ENCODE measurements at regions not wholly inside any gene's neighbourhood (a gene's known extent, or its start where the extent isn't known, plus 50 kb on each side); places are given as distances from the start of the nearest gene placed in this dataset.

DNA sequence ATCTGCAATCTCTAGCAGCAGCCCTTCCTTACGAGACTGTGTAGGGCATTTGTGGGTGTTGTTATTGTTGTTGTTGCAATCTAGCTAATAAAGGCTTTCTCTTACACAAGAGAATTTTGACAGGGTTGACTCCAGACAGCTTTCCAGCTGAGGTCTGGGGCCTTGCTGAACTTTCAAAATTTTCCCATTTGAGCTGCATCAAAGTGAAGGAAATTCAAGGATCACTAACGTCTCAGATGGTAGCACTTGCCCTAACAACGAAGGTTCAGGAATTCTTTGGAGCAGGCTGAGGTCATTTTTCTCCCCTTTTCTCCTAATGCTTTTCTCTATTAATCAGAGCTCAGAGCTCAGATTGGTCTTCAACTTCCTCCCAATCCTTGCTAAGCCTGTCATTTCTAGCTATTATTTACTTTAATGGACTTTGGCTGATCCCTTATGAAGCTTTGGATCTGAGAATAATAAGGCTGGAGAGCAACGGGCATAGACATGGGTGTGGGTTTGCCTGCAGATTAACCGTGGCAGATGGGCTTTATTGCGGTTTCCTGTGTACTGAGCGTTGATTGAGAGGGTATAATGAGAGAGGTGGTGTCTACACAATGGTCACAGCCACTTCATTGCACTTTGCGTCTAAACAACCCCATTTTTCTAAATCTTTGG lies 614.0 kb upstream of the AGTR1 start:
- no TSS peak for BruUV-seq (replicated peaks)
- DNase-seq (ENCODE audit: low read depth, low spot score) (no peak), ATAC-seq (no peak)
- Histone ChIP-seq H3K9me3 (ENCODE audit: control insufficient read depth, insufficient read depth, low read depth, low read length) (no peaks in the 10 kb centered on the region), H3K27me3 (ENCODE audit: control insufficient read depth, insufficient read depth, low read length) (no peaks in the 10 kb centered on the region), H3K27ac (ENCODE audit: low read length) (no peak overlapping the region), H3K4me1 (ENCODE audit: control insufficient read depth, insufficient read depth, low read length) (no peaks in the 10 kb centered on the region), H3K4me3 (ENCODE audit: low read depth in 2 of 2, low read length in 2 of 2) (no peak overlapping the region), H3K36me3 (ENCODE audit: control insufficient read depth, insufficient read depth, low read length) (no peaks in the 10 kb centered on the region)
- intact Hi-C loops (cut with micrococcal nuclease; ENCODE audit: unreplicated experiment), result loop anchor here (10.0 kb wide), 1 partner anchor 281 kb away; no protein-coding TSS in a partner anchor
- POLR2A ChIA-PET, result interaction anchor here (0.6 kb wide), 1 partner anchor 11 kb away, joined by 3 read pairs; no protein-coding TSS in a partner anchor
- TF ChIP-seq SIN3A (IDR thresholded peaks at IDR 0.05; ENCODE audit: borderline replicate concordance, insufficient read depth, low read depth, low read length), result no peak
- no peak for TF ChIP-seq CTCF (IDR thresholded peaks at IDR 0.05)
- TF ChIP-seq POLR2AphosphoS5 (IDR thresholded peaks at IDR 0.05; ENCODE audit: low read depth, low read length), result no peak
- no peak for TF ChIP-seq TCF7L2 (IDR thresholded peaks at IDR 0.05; ENCODE audit: low read depth, low read length)
- no peak for TF ChIP-seq REST (IDR thresholded peaks at IDR 0.05; ENCODE audit: insufficient read depth in 1 of 2, low read depth in 2 of 2, low read length in 1 of 2)
- in situ Hi-C loops (cut with HindIII; ENCODE audit: low pct_unique_long_range_greater_than_20kb, low sequenced_read_pairs), result no loop called here
- CTCF ChIA-PET, result interaction anchor here (0.6 kb wide), 1 partner anchor 872 kb away, joined by 6 read pairs; no protein-coding TSS in a partner anchor

- DNase-seq (ENCODE audit: low read depth, low spot score) (no peak), ATAC-seq (no peak)
- in situ Hi-C loops (cut with HindIII; ENCODE audit: low pct_unique_long_range_greater_than_20kb, low sequenced_read_pairs), result no loop called here
- CTCF ChIA-PET, result interaction anchor here (0.6 kb wide), 1 partner anchor 37 kb away, joined by 3 read pairs; no protein-coding TSS in a partner anchor
- no peak overlapping the region for H3K27ac ChIP-seq (ENCODE audit: low read length)
- no peak overlapping the region for H3K4me3 ChIP-seq (ENCODE audit: low read depth in 2 of 2, low read length in 2 of 2)
- TF ChIP-seq CTCF (IDR thresholded peaks at IDR 0.05) (no peak), POLR2AphosphoS5 (IDR thresholded peaks at IDR 0.05; ENCODE audit: low read depth, low read length) (no peak), SIN3A (IDR thresholded peaks at IDR 0.05; ENCODE audit: borderline replicate concordance, insufficient read depth, low read depth, low read length) (no peak), TCF7L2 (IDR thresholded peaks at IDR 0.05; ENCODE audit: low read depth, low read length) (no peak), REST (IDR thresholded peaks at IDR 0.05; ENCODE audit: insufficient read depth in 1 of 2, low read depth in 2 of 2, low read length in 1 of 2) (no peak)
- POLR2A ChIA-PET, result no interaction called here
- no peaks in the 10 kb centered on the region for H3K9me3 ChIP-seq (ENCODE audit: control insufficient read depth, insufficient read depth, low read depth, low read length)
- no peaks in the 10 kb centered on the region for H3K4me1 ChIP-seq (ENCODE audit: control insufficient read depth, insufficient read depth, low read length)
- intact Hi-C loops (cut with micrococcal nuclease; ENCODE audit: unreplicated experiment), result loop anchor here (10.0 kb wide), 1 partner anchor 280 kb away; no protein-coding TSS in a partner anchor
- no TSS peak for BruUV-seq (replicated peaks)
- no peaks in the 10 kb centered on the region for H3K36me3 ChIP-seq (ENCODE audit: control insufficient read depth, insufficient read depth, low read length)
- H3K27me3 ChIP-seq (ENCODE audit: control insufficient read depth, insufficient read depth, low read length), result no peaks in the 10 kb centered on the region
Observed at GRCh38 chr3:148084931-148085330, 612.8 kb upstream of the AGTR1 start.

Measured in Panc1 (cell line).